Esophagus squamous epithelium (tissue), 4 donors: ENCODE measurements at regions not wholly inside any gene's neighbourhood (a gene's known extent, or its start where the extent isn't known, plus 50 kb on each side); places are given as distances from the start of the nearest gene placed in this dataset.

Experiments used
- POLR2A ChIP-seq, 4 donors: fragments of 450-650 bp; IDR thresholded peaks; one replicate each; pipeline ENCODE4 v1.6.1; 2017; ENCODE audit warnings: antibody characterized with exemption in 4 of 4, mild to moderate bottlenecking in 4 of 4, moderate library complexity in 3 of 4
- TF ChIP-seq, protein P1 (sequence below), 6 experiments: fragments of 450-650 bp in 4 of 6; fragments of 200-600 bp in 2 of 6; sonication (generic) in 2 of 6; IDR thresholded peaks; one replicate each; pipeline ENCODE4 v1.5.1; 2016 to 2019; ENCODE audit warnings: antibody characterized with exemption in 6 of 6, mild to moderate bottlenecking in 4 of 6, moderate library complexity in 4 of 6

- TF ChIP-seq, protein P1, sequence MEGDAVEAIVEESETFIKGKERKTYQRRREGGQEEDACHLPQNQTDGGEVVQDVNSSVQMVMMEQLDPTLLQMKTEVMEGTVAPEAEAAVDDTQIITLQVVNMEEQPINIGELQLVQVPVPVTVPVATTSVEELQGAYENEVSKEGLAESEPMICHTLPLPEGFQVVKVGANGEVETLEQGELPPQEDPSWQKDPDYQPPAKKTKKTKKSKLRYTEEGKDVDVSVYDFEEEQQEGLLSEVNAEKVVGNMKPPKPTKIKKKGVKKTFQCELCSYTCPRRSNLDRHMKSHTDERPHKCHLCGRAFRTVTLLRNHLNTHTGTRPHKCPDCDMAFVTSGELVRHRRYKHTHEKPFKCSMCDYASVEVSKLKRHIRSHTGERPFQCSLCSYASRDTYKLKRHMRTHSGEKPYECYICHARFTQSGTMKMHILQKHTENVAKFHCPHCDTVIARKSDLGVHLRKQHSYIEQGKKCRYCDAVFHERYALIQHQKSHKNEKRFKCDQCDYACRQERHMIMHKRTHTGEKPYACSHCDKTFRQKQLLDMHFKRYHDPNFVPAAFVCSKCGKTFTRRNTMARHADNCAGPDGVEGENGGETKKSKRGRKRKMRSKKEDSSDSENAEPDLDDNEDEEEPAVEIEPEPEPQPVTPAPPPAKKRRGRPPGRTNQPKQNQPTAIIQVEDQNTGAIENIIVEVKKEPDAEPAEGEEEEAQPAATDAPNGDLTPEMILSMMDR (IDR thresholded peaks at IDR 0.05), result no peak
- TF ChIP-seq POLR2A (IDR thresholded peaks at IDR 0.05), result no peak
Measured at GRCh38 chr5:93831449-93831848, 90.0 kb upstream of the POU5F2 start.
